Peyer's patch (tissue), 4 donors: ENCODE measurements at regions not wholly inside any gene's neighbourhood (a gene's known extent, or its start where the extent isn't known, plus 50 kb on each side); places are given as distances from the start of the nearest gene placed in this dataset.

Source experiments
- CTCF ChIP-seq, 6 experiments: fragments of 450-650 bp in 4 of 6; fragments of 200-600 bp in 2 of 6; sonication (generic) in 1 of 6; IDR thresholded peaks; one replicate each; pipeline ENCODE4 v1.5.1; 2017 to 2019; ENCODE audit warnings: antibody characterized with exemption in 6 of 6, mild to moderate bottlenecking in 3 of 6, moderate library complexity in 1 of 6
- POLR2A ChIP-seq, 2 donors: fragments of 450-650 bp; IDR thresholded peaks; one replicate each; pipeline ENCODE4 v1.5.1; 2017; ENCODE audit warnings: antibody characterized with exemption in 2 of 2, mild to moderate bottlenecking in 2 of 2, moderate library complexity in 2 of 2

- no peak for TF ChIP-seq CTCF (IDR thresholded peaks at IDR 0.05)
- no peak for TF ChIP-seq POLR2A (IDR thresholded peaks at IDR 0.05)
Measured at GRCh38 chr2:185044323-185044874, 446.1 kb downstream of the ZNF804A start.
